ENCODE measurements at regions not wholly inside any gene's neighbourhood (a gene's known extent, or its start where the extent isn't known, plus 50 kb on each side); places are given as distances from the start of the nearest gene placed in this dataset.

GRCh38 chr3:159841766-159842165 lies 146.9 kb upstream of the IL12A start:
- no peak overlapping the region for H3K4me2 ChIP-seq (ENCODE audit: insufficient read depth, low read length)
- H3K27ac ChIP-seq (ENCODE audit: low read depth, low read length) = no peak overlapping the region
- no peaks in the 10 kb centered on the region for H3K9me3 ChIP-seq (ENCODE audit: low read depth, low read length)
- peaks cover 29% of the 10 kb centered on the region for H3K4me1 ChIP-seq (ENCODE audit: insufficient read depth, low read length)
- H3K36me3 ChIP-seq (ENCODE audit: insufficient read depth, low read length) = no peaks in the 10 kb centered on the region
- peaks cover 97% of the 10 kb centered on the region for H3K79me2 ChIP-seq (ENCODE audit: insufficient read depth, low read length)
- no peak overlapping the region for H2AFZ ChIP-seq (ENCODE audit: low read length)
- DNase-seq (ENCODE audit: insufficient read length, low spot score, missing footprints) = no peak
- no peak overlapping the region for H3K4me3 ChIP-seq (ENCODE audit: insufficient read depth, low read length)
- peaks cover 17% of the 10 kb centered on the region for H4K20me1 ChIP-seq (ENCODE audit: insufficient read depth, low read length)
- no peak for TF ChIP-seq CTCF (IDR thresholded peaks at IDR 0.05; ENCODE audit: extremely low read depth, low read depth, low read length)
- H3K27me3 ChIP-seq (ENCODE audit: insufficient read depth, low read length) = no peaks in the 10 kb centered on the region

- Histone ChIP-seq H3K9me3 (ENCODE audit: low read depth, low read length) (no peaks in the 10 kb centered on the region), H3K4me3 (ENCODE audit: insufficient read depth, low read length) (no peak overlapping the region), H3K36me3 (ENCODE audit: insufficient read depth, low read length) (no peaks in the 10 kb centered on the region), H3K79me2 (ENCODE audit: insufficient read depth, low read length) (peaks cover 97% of the 10 kb centered on the region), H3K27ac (ENCODE audit: low read depth, low read length) (peak overlapping the region; percentile 26), H4K20me1 (ENCODE audit: insufficient read depth, low read length) (peaks cover 19% of the 10 kb centered on the region), H3K27me3 (ENCODE audit: insufficient read depth, low read length) (no peaks in the 10 kb centered on the region), H3K4me1 (ENCODE audit: insufficient read depth, low read length) (peaks cover 22% of the 10 kb centered on the region), H3K4me2 (ENCODE audit: insufficient read depth, low read length) (peak overlapping the region; percentile 29), H2AFZ (ENCODE audit: low read length) (no peak overlapping the region)
- no peak for TF ChIP-seq CTCF (IDR thresholded peaks at IDR 0.05; ENCODE audit: extremely low read depth, low read depth, low read length)
- no peak for DNase-seq (ENCODE audit: insufficient read length, low spot score, missing footprints)
Measured at GRCh38 chr3:159843840-159844730, 144.6 kb upstream of the IL12A start.

GRCh38 chr3:159844801-159845261 lies 143.8 kb upstream of the IL12A start:
- peak overlapping the region; percentile 45 for H3K27ac ChIP-seq (ENCODE audit: low read depth, low read length)

More at GRCh38 chr3:159844801-159845261, 143.8 kb upstream of the IL12A start:
- Histone ChIP-seq H3K9me3 (ENCODE audit: low read depth, low read length) (no peaks in the 10 kb centered on the region), H3K36me3 (ENCODE audit: insufficient read depth, low read length) (no peaks in the 10 kb centered on the region), H4K20me1 (ENCODE audit: insufficient read depth, low read length) (peaks cover 16% of the 10 kb centered on the region), H3K27me3 (ENCODE audit: insufficient read depth, low read length) (no peaks in the 10 kb centered on the region), H2AFZ (ENCODE audit: low read length) (no peak overlapping the region), H3K4me3 (ENCODE audit: insufficient read depth, low read length) (no peak overlapping the region), H3K4me1 (ENCODE audit: insufficient read depth, low read length) (peaks cover 15% of the 10 kb centered on the region), H3K4me2 (ENCODE audit: insufficient read depth, low read length) (no peak overlapping the region), H3K79me2 (ENCODE audit: insufficient read depth, low read length) (peaks cover 97% of the 10 kb centered on the region)
- no peak for TF ChIP-seq CTCF (IDR thresholded peaks at IDR 0.05; ENCODE audit: extremely low read depth, low read depth, low read length)
- no peak for DNase-seq (ENCODE audit: insufficient read length, low spot score, missing footprints)

All from osteoblast (primary cell).